ENCODE measurements at regions not wholly inside any gene's neighbourhood (a gene's known extent, or its start where the extent isn't known, plus 50 kb on each side); places are given as distances from the start of the nearest gene placed in this dataset.

GRCh38 chr4:14091531-14091930, 464.0 kb upstream of the BOD1L1 start:
- TF ChIP-seq GATA2 (IDR thresholded peaks at IDR 0.05; ENCODE audit: low read depth, low read length) (no peak), GATA3 (IDR thresholded peaks at IDR 0.05; ENCODE audit: low read depth, low read length) (no peak)

Measured in SH-SY5Y (cell line).